ENCODE measurements at regions not wholly inside any gene's neighbourhood (a gene's known extent, or its start where the extent isn't known, plus 50 kb on each side); places are given as distances from the start of the nearest gene placed in this dataset.
"Not testable (repeated sequence)": the region's sequence is repeated elsewhere in the genome, so short reads cannot be mapped to it uniquely, and the experiment has no call there.

- Histone ChIP-seq H3K27ac (no peak overlapping the region), H3K36me3 (no peaks in the 10 kb centered on the region), H3K4me1 (no peaks in the 10 kb centered on the region), H3K4me3 (no peak overlapping the region), H3K9me3 (peaks cover 0 to 3% of the 10 kb centered on the region in 2 donors), H3K27me3 (no peaks in the 10 kb centered on the region)
- in situ Hi-C loops (cut with MboI; ENCODE audit: low pct_ligation_motif_present in 1 of 4, low pct_unique_long_range_greater_than_20kb in 1 of 4, low sequenced_read_pairs in 3 of 4) (no loop called here), intact Hi-C loops (cut with DNase I; ENCODE audit: low total_unique reads) (no loop called here)
- no peak for DNase-seq
- TF ChIP-seq EP300 (IDR thresholded peaks at IDR 0.05; ENCODE audit: low read depth) (no peak), CTCF (IDR thresholded peaks at IDR 0.05) (no peak), POLR2A (IDR thresholded peaks at IDR 0.05) (no peak), POLR2AphosphoS5 (IDR thresholded peaks at IDR 0.05) (no peak)
- WGBS, 2 donors (ENCODE audit: low coverage in 1 of 2) = 50 to 56% methylated on average over 2 of the region's 2 CpGs
These were observed 513.0 kb upstream of the ADGRB3 start for GRCh38 chr6:68122032-68122431.

GRCh38 chr6:68120954-68121353 is 514.1 kb upstream of the ADGRB3 start:
- in situ Hi-C loops (cut with MboI; ENCODE audit: low pct_ligation_motif_present in 1 of 4, low pct_unique_long_range_greater_than_20kb in 1 of 4, low sequenced_read_pairs in 3 of 4) = not testable (repeated sequence)

GRCh38 chr6:68114463-68115047 is 520.5 kb upstream of the ADGRB3 start:
- DNase-seq = no peak
- Histone ChIP-seq H3K27me3 (no peaks in the 10 kb centered on the region), H3K27ac (no peak overlapping the region), H3K9me3 (peaks cover 0 to 3% of the 10 kb centered on the region in 2 donors), H3K4me3 (no peak overlapping the region), H3K4me1 (no peaks in the 10 kb centered on the region), H3K36me3 (no peaks in the 10 kb centered on the region)
- intact Hi-C loops (cut with DNase I; ENCODE audit: low total_unique reads) (no loop called here), in situ Hi-C loops (cut with MboI; ENCODE audit: low pct_ligation_motif_present in 1 of 4, low pct_unique_long_range_greater_than_20kb in 1 of 4, low sequenced_read_pairs in 3 of 4) (no loop called here)
- no peak for TF ChIP-seq POLR2A (IDR thresholded peaks at IDR 0.05)
- no peak for TF ChIP-seq EP300 (IDR thresholded peaks at IDR 0.05; ENCODE audit: low read depth)
- no peak for TF ChIP-seq CTCF (IDR thresholded peaks at IDR 0.05)
- no peak for TF ChIP-seq POLR2AphosphoS5 (IDR thresholded peaks at IDR 0.05)
- WGBS, 2 donors (ENCODE audit: low coverage in 1 of 2) = 67 to 74% methylated on average over 4 of the region's 4 CpGs

More at GRCh38 chr6:68120954-68121353, 514.1 kb upstream of the ADGRB3 start:
- H3K4me1 ChIP-seq; H3K4me3 ChIP-seq; H3K9me3 ChIP-seq; DNase-seq; H3K27me3 ChIP-seq; intact Hi-C loops (cut with DNase I; ENCODE audit: low total_unique reads); H3K36me3 ChIP-seq; H3K27ac ChIP-seq: not testable (repeated sequence)
- WGBS, 2 donors (ENCODE audit: low coverage in 1 of 2) = 87% methylated on average over 2 of the region's 2 CpGs; no CpG with 5 or more reads in 1 of the 2 donors

- H3K9me3 ChIP-seq = no peaks in the 10 kb centered on the region
- no peaks in the 10 kb centered on the region for H3K27me3 ChIP-seq
- H3K4me1 ChIP-seq = no peaks in the 10 kb centered on the region
- in situ Hi-C loops (cut with MboI; ENCODE audit: low pct_ligation_motif_present in 1 of 4, low pct_unique_long_range_greater_than_20kb in 1 of 4, low sequenced_read_pairs in 3 of 4) (no loop called here), intact Hi-C loops (cut with DNase I; ENCODE audit: low total_unique reads) (no loop called here)
- TF ChIP-seq CTCF (IDR thresholded peaks at IDR 0.05) (no peak), POLR2AphosphoS5 (IDR thresholded peaks at IDR 0.05) (no peak), EP300 (IDR thresholded peaks at IDR 0.05; ENCODE audit: low read depth) (no peak), POLR2A (IDR thresholded peaks at IDR 0.05) (no peak)
- H3K4me3 ChIP-seq = no peak overlapping the region
- no peak for DNase-seq
- H3K36me3 ChIP-seq = no peaks in the 10 kb centered on the region
- WGBS, 2 donors (ENCODE audit: low coverage in 1 of 2) = 65 to 69% methylated on average over 2 of the region's 2 CpGs
- H3K27ac ChIP-seq = no peak overlapping the region
These were observed 526.7 kb upstream of the ADGRB3 start for GRCh38 chr6:68108233-68108835.

- no peaks in the 10 kb centered on the region for H3K27me3 ChIP-seq
- no peaks in the 10 kb centered on the region for H3K9me3 ChIP-seq
- no peaks in the 10 kb centered on the region for H3K4me1 ChIP-seq
- intact Hi-C loops (cut with DNase I; ENCODE audit: low total_unique reads) = no loop called here
- in situ Hi-C loops (cut with MboI; ENCODE audit: low pct_ligation_motif_present in 1 of 4, low pct_unique_long_range_greater_than_20kb in 1 of 4, low sequenced_read_pairs in 3 of 4) = no loop called here
- no peak overlapping the region for H3K27ac ChIP-seq
- H3K4me3 ChIP-seq = no peak overlapping the region
- DNase-seq = no peak
- no peaks in the 10 kb centered on the region for H3K36me3 ChIP-seq
- TF ChIP-seq EP300 (IDR thresholded peaks at IDR 0.05; ENCODE audit: low read depth) (no peak), POLR2AphosphoS5 (IDR thresholded peaks at IDR 0.05) (no peak), CTCF (IDR thresholded peaks at IDR 0.05) (no peak), POLR2A (IDR thresholded peaks at IDR 0.05) (no peak)
These were observed 541.0 kb upstream of the ADGRB3 start for GRCh38 chr6:68094070-68094469.
